AG20443 (cell line): ENCODE measurements at regions not wholly inside any gene's neighbourhood (a gene's known extent, or its start where the extent isn't known, plus 50 kb on each side); places are given as distances from the start of the nearest gene placed in this dataset.
A peak's percentile ranks its signal among the peaks of the same experiment; 100 is the strongest.
"Not testable (repeated sequence)": the region's sequence is repeated elsewhere in the genome, so short reads cannot be mapped to it uniquely, and the experiment has no call there.

ENCODE experiments used
- DNase-seq: peaks from one replicate; pipeline ENCODE4 v3.0.0; 2012; ENCODE audit warnings: low spot score, mixed read lengths

GRCh38 chr14:76264384-76264783 is 111.6 kb upstream of the ESRRB start:
- DNase-seq = no peak

GRCh38 chr14:76267322-76268046 is 108.5 kb upstream of the ESRRB start:
- DNase-seq = peak; percentile 93

- no peak for DNase-seq
Observed at GRCh38 chr14:76268047-76268431, 107.9 kb upstream of the ESRRB start.

DNA sequence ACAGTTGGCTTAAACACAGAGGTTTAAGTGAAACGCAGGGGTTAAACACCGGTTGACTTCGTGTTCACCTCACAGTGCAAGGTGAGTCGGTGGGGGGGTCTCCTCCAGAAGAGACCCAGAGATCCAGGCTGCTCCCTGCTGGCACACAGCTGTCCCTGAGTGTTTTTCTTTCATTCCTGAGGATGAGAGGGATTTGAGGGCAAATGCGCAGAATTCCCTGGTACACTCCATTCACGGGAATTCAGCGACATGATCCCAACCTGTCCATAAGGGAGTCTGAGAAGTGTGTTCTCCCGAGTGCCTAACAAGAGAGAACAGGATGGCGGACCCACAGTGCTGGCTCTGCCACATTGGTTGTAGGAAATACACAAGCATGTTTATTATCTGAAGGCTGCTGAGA is 107.2 kb upstream of the ESRRB start:
- no peak for DNase-seq

- DNase-seq = no peak
Observed at GRCh38 chr14:76271041-76271755, 104.7 kb upstream of the ESRRB start.

GRCh38 chr14:76272349-76272748 is 103.6 kb upstream of the ESRRB start:
- no peak for DNase-seq

- DNase-seq = no peak
Observed at GRCh38 chr14:76272774-76273173, 103.2 kb upstream of the ESRRB start.

DNA sequence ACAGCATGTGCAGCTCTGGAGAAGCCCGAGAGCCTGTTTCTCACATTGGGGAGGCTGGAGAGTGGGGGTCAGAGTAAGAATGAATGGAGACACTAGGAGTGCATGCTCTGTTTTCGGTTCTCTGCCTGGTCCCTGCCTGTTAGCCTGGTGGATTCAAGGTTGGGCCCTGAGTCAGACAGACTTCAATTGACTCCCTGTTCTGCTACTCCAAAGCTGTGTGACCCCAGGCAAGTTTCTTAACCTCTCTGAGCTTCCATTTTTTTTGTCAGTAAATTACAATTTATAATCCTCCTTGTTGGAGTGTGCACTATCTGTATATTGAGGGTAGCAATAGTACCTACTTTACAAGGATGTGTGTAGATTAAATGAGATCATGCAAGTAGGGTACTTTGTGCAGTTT is 102.6 kb upstream of the ESRRB start:
- no peak for DNase-seq

DNA sequence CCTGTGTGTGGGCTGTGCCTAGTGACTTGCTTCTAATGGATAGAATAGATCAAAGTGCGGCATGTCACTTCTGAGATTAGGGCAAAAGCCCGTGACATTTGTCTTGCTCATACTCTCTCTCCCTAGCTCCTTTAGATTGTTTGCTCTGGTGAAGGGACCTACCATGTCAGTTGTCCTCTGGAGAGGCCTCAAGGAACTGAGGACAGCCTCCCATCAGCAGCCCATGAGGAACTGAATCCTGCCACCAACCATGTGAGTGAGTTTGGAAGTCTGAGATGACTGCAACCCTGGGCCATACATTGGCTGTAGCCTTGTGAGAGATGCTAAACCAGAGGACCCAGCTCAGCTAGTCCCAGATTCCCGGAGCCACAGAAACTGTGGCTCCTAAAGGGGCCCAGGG is 101.6 kb upstream of the ESRRB start:
- DNase-seq = no peak

GRCh38 chr14:76277586-76278130 is 98.3 kb upstream of the ESRRB start:
- DNase-seq = no peak

DNA sequence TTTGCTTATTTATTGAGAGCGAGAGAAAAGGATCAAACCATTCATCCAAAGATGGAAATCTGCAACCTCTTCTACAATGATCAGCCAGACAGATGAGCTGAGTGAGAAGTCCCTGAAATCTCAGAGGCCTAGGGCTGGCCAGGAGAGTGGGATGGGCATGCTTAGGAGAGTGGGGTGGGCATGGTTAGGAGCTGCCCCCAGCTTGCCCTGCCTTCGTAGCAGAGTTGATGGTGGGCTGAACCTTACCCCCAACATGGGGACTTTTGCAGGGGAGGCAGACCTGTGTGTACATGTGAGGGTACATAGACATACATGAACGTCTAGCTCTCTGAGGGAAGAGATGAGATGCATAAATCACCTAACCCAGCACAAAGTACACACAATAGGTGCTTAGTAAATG is 95.7 kb upstream of the ESRRB start:
- no peak for DNase-seq

GRCh38 chr14:76282581-76282980 is 93.4 kb upstream of the ESRRB start:
- no peak for DNase-seq

- no peak for DNase-seq
Observed at GRCh38 chr14:76287063-76287462, 88.9 kb upstream of the ESRRB start.

DNA sequence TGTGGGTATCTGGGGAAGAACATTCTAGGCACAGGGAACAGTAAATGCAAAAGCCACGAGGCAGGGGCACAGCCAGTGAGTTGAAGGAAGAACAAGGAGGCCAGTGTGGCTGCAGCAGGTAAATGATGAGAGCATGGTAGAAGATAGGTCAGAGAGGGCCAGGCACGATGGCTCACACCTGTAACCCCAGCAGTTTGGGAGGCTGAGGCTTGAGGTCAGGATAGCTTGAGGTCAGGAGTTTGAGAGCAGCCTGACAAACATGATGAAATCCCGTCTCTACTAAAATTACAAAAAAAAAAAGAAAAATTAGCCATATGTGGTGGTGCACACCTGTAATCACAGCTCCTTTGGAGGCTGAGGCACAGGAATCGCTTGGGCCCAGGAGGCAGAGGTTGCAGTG is 86.7 kb upstream of the ESRRB start:
- DNase-seq = no peak

- DNase-seq = no peak
Observed at GRCh38 chr14:76292561-76292960, 83.4 kb upstream of the ESRRB start.

- no peak for DNase-seq
Observed at GRCh38 chr14:76293221-76293620, 82.7 kb upstream of the ESRRB start.

- DNase-seq = no peak
Observed at GRCh38 chr14:76293923-76294322, 82.0 kb upstream of the ESRRB start.

- no peak for DNase-seq
Observed at GRCh38 chr14:76294876-76295275, 81.1 kb upstream of the ESRRB start.

GRCh38 chr14:76298896-76299295 is 77.0 kb upstream of the ESRRB start:
- no peak for DNase-seq

- DNase-seq = not testable (repeated sequence)
Observed at GRCh38 chr14:76303188-76303587, 72.7 kb upstream of the ESRRB start.

DNA sequence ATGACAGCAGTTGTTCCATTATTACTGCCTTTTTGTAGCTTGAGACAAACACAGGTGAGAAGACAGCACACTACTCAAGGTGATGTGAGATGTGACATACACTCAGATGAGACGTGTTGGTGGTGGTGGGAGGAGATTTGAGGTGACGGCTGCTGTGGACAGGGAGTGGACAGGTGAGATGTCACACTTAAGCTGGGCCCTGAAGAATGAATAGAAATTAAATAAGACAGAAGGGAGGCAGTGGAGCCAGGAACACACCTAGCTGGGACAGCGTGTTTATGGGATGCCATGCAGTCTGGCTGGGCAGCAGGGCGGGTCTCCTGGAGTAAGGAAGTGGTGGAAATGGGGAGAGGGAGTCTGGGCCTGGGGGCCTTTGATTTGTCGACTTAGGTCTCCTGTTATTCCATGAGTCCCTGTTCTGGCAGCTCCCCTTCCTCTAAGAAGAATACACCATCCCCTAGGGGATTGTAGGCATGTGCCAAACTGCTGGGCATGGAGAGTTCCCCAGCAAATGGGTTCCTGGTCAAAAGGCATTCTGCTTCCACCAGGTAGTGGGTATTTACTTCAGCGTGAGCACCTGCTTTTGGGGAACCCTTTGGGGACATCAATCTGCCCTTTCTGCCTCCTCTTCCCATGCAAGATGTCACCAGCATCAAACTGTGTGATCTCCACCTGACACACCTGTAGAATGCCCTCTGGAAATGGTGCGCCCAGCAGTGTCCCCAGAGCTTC is 71.2 kb upstream of the ESRRB start:
- no peak for DNase-seq

- DNase-seq = no peak
Observed at GRCh38 chr14:76305268-76305826, 70.6 kb upstream of the ESRRB start.

DNA sequence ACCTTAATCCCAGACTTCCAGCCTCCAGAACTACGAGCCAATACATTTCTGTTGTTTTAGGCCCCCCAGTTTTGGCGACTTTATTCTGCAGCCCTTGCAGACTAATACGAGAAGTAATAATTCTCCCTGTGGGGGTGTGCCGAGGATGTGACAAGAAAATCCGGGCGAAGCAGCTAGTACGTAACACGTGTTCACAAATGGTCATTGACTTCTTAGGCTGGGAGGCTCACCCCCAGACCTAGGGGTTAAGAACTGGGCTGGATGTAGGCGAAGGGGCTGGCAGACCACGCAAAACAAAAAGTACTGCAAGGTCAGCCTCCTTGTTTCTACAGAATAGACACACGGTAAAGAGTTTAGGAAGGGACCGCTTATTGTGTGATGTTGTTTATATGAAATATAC is 69.8 kb upstream of the ESRRB start:
- no peak for DNase-seq
